ENCODE measurements at regions not wholly inside any gene's neighbourhood (a gene's known extent, or its start where the extent isn't known, plus 50 kb on each side); places are given as distances from the start of the nearest gene placed in this dataset.
"Not testable (repeated sequence)": the region's sequence is repeated elsewhere in the genome, so short reads cannot be mapped to it uniquely, and the experiment has no call there.

DNA sequence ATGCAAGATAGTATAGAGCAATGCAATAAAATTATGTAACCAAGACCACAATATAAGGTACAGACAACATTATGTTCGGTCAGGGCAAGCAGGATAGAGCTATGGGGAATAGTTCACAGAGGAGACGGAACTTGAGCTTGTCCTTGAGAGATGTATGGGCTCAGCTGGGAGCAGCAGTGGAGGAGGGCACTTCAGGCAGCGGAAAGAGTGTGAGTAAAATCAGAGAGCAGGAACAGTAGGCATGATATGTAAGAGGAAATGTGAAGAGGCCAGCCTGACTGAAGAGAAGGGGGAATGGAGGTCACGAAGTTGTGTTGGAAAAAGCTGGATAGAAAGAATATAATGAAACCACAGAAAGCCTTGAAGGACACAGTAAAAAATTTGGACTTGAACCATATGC lies 217.2 kb upstream of the NOCT start:
- DNase-seq (ENCODE audit: low spot score), result no peak

DNA sequence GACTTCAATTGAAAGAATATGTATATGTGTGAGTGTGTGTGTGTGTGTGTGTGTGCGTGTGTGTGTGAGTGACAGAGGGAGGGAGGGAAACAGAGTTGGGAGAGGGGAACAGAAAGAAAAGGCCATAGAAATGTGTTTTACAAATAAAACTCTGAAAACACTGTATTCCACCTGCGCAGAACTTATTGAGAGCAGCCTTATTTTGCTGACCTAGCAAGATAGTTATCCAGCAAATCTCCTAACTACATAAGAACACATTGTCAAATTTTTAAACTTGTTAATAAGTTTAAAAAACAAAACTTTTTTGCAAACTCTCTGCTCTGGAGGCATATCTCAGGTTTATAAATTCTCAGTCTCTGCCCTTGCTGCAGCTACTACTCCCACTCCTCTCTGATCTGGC lies 217.9 kb upstream of the NOCT start:
- no peak for DNase-seq (ENCODE audit: low spot score)

DNA sequence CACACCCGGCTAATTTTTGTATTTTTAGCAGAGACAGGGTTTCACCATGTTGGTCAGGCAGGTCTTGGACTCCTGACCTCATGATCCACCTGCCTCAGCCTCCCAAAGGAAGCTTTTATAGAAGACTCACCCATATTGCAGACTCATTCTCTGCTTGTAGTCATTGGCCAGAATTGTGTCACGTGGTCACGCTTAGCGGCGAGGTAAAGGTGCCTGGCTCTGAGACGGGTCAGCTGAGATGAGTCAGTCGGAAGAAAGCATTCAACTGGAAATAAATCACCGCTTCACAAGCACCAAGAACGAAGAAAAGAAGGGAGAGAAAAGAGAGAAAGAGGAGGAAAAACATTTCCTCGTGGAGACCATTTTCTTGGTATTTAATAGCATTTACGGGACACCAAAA lies 218.8 kb upstream of the NOCT start:
- no peak for DNase-seq (ENCODE audit: low spot score)

- DNase-seq (ENCODE audit: low spot score), result no peak
Measured at GRCh38 chr4:138790706-138791340, 224.8 kb upstream of the NOCT start.

DNA sequence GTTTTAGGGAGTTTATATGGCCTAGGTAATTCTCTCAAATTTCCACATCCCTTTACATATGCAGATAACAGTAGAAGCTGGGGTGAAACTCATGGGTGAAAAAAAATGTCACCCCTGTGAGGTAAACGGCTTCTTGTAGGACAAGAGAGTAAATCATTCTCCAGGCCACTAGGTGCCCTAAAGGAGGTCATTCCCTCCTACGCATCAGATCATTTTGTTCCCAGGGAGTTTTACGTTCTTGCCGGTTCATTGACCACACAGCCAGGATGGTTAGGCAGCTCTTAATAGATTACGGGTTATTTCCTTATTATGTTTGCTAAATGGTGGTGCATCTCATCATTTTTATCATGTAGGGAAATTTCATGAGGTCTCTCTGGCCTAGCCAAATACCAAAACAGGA lies 225.8 kb upstream of the NOCT start:
- DNase-seq (ENCODE audit: low spot score), result no peak

GRCh38 chr4:138788857-138789256 lies 226.7 kb upstream of the NOCT start:
- no peak for DNase-seq (ENCODE audit: low spot score)

GRCh38 chr4:138788267-138788790 lies 227.3 kb upstream of the NOCT start:
- no peak for DNase-seq (ENCODE audit: low spot score)

DNA sequence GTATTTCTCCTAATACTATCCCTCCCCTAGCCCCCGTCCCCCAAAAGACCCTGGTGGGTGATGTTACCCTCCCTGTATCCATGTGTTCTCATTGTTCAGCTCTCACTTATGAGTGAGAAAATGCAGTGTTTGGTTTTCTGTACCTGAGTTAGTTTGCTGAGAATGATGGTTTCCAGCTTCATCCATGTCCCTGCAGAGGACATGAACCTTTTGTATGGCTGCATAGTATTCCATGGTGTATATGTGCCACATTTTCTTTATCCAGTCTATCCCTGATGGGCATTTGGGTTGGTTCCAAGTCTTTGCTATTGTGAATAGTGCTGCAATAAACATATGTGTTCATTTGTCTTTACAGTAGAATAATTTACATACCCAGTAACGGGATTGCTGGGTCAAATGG lies 235.8 kb upstream of the NOCT start:
- not testable (repeated sequence) for DNase-seq (ENCODE audit: low spot score)

- peak; percentile 48 for DNase-seq (ENCODE audit: low spot score)
Measured at GRCh38 chr4:138775890-138776289, 239.7 kb upstream of the NOCT start.

GRCh38 chr4:138775489-138775888 lies 240.1 kb upstream of the NOCT start:
- DNase-seq (ENCODE audit: low spot score), result no peak

DNA sequence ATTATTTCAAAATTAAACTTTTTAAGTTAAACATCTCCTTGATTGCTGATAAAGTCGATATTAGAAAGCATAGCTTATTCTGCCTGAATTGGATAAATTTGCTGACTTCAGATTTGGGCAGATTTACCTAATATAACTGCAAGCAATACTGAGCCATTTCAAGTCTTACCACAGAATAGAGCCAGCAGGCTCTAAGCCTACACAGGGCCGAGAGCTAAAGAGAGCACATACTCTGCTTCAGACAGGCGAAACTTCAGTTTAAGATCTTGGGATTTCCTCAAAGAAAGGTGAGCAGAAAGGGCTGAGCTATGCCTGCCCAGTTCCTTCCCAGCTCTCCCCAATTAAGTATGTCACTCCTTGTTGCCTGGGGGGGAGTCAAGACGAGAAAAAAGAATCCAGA lies 240.6 kb upstream of the NOCT start:
- DNase-seq (ENCODE audit: low spot score), result no peak

- DNase-seq (ENCODE audit: low spot score), result not testable (repeated sequence)
Measured at GRCh38 chr4:138774125-138774524, 241.5 kb upstream of the NOCT start.

DNA sequence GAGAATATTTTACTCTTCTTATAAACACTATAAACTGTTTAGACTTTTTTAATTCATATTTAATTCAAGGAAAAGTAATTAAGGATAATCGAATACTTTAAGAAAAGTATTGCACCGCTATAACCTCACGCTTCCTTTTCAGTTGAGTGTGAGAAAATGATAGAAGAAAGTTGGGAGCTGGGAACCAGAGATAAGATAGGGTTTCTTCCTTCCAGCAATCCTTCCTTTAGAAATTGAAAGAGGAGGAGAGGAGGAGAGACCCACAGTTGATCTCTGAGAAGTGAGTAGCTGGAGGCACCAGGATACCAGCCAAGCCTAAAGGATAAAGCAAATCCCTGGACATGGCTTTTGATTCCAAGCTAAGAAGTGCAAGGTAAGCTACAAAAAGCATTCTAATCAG lies 242.3 kb upstream of the NOCT start:
- no peak for DNase-seq (ENCODE audit: low spot score)

- DNase-seq (ENCODE audit: low spot score), result no peak
Measured at GRCh38 chr4:138772366-138772765, 243.2 kb upstream of the NOCT start.

- DNase-seq (ENCODE audit: low spot score), result no peak
Measured at GRCh38 chr4:138770818-138771217, 244.8 kb upstream of the NOCT start.

DNA sequence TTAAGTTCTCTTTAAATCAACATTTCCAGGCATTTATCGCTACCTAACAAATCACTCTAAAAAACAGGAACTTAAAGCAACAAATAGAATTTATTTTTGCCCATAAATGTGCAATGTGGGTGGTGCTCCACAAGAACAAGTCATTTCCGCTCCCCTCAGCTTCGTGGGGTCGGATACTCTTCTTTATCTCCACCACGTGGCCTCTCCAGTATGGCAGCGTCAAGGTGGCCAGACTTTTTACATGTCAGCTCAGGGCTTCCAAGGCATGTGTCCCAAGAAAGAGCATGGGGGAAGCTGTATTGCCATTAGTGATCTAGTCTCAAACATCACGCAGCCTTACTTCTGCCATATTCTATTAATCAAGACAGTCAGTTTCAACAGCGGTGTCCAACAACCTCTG lies 249.2 kb upstream of the NOCT start:
- DNase-seq (ENCODE audit: low spot score), result no peak

DNA sequence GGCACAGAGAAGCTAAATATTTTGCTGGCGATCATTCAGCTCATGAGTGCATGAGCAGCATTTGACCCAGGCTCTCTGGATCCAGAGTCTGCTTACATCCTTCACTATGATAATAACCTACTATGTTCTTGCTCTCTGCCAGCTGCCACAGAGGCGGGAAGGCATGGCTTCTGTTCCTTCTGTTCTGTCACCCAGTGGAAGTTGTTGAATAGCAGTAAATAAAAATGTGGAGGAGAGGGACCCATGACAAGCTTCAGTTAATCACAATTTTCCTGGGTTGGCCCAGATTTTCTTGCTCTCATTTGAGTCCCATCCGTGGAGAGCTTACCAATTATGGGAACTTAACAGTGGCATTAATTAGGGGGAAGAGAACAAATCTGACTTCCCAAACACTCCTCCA lies 250.1 kb upstream of the NOCT start:
- DNase-seq (ENCODE audit: low spot score), result no peak

DNA sequence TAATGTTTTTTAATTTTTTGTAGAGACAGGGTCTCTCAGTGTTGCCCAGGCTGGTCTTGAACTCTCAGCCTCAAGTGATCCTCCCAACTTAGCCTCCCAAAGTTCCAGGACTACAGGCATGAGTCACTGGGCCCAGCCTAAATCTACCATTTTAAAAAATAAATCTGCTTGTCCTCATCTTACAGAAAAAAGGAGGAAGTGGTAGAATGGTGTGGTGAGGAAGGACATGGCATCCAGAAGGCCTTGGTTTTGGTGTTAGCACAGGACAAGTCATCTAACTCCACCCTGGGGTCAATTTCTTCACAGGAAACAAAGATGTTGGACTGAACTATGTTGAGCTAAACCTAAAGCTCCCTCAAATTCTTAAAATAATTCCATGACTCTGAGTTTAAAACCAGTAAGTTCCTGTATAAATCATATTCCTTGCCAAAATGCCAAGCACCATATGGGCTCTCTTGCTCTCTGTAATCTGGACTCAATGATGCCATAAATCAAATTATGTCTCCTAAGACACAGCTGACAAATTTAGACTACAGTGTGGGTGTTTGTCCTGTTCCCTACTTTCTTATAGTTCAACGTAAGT lies 253.9 kb upstream of the NOCT start:
- DNase-seq (ENCODE audit: low spot score), result no peak

DNA sequence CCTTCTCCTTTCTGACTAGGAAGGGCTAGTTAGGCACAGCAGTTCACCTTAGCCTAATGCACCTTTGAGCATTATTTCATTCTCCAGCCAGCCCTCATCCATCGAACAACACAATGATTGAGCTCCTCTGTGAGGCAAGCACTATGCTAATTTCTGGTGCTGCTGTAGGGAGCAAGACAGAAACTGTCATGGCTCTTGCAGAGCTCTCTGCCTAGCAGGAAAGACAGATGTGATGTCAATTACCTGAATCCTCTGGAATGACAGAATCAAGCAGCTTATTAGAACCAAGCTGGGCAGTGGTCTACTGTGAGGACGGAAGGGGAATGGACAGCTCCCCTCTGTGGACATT lies 256.1 kb upstream of the NOCT start:
- DNase-seq (ENCODE audit: low spot score), result no peak

- no peak for DNase-seq (ENCODE audit: low spot score)
Measured at GRCh38 chr4:138758876-138759553, 256.6 kb upstream of the NOCT start.

DNA sequence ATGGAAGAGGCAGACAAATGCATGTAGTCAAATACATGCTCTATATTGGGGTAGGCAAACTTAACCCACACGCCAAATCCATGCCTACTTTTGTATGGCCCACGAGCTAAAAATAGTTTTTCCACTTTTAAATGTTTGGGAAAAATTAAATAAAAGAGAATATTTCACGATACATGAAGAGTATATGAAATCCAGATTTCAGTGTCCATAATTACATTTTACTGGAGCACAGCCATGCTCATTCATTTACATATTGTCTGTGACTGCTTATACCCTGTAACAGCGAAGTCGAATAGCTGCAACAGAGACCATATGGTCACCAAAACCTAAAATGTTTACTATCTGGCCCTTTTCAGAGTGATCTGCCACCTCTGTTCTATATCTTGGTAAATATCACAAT lies 257.4 kb upstream of the NOCT start:
- no peak for DNase-seq (ENCODE audit: low spot score)

DNA sequence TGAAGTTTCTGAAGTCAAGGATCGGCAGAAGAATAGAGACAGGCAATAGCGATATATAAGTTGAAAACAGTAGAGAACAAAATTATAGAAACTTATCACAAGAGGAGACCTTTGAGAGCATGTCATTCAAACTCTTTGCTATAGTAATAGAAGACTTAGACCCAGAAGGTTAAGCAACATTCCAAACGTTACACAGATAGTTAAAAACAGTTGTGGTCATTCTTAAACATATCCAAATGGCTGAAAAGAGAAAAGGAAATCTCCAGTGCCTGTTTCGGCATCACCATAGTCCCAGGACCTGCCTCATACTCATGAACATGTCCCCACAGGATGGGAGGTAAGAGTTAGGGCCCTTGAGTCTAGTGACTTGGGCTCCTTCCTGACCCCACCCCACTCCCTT lies 258.1 kb upstream of the NOCT start:
- no peak for DNase-seq (ENCODE audit: low spot score)

GRCh38 chr4:138756519-138756918 lies 259.1 kb upstream of the NOCT start:
- no peak for DNase-seq (ENCODE audit: low spot score)

GRCh38 chr4:138751309-138751708 lies 264.3 kb upstream of the NOCT start:
- no peak for DNase-seq (ENCODE audit: low spot score)

All from globus pallidus (tissue), 1 donor.